ENCODE measurements at regions not wholly inside any gene's neighbourhood (a gene's known extent, or its start where the extent isn't known, plus 50 kb on each side); places are given as distances from the start of the nearest gene placed in this dataset.

DNA sequence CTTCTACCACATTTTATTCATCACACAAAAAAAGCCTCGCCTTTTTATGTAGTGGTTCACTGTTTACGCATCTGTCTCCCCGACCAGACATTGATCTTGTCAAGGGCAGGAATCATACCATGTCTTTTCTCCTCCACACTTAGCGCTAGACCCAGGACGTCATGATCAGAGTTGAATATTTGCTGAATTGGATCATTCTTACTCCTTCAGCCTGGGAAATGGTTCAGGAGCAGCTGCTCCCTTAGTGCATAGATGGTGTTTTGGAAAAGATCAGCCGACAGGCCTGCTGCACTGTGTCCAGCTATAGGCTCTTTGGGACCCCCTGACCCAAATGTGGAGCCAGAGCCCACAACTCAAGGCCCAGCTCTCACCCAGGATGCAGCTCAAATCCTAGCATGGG, 249.1 kb upstream of the TMEM72 start:
- TF ChIP-seq, protein P1, sequence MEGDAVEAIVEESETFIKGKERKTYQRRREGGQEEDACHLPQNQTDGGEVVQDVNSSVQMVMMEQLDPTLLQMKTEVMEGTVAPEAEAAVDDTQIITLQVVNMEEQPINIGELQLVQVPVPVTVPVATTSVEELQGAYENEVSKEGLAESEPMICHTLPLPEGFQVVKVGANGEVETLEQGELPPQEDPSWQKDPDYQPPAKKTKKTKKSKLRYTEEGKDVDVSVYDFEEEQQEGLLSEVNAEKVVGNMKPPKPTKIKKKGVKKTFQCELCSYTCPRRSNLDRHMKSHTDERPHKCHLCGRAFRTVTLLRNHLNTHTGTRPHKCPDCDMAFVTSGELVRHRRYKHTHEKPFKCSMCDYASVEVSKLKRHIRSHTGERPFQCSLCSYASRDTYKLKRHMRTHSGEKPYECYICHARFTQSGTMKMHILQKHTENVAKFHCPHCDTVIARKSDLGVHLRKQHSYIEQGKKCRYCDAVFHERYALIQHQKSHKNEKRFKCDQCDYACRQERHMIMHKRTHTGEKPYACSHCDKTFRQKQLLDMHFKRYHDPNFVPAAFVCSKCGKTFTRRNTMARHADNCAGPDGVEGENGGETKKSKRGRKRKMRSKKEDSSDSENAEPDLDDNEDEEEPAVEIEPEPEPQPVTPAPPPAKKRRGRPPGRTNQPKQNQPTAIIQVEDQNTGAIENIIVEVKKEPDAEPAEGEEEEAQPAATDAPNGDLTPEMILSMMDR (IDR thresholded peaks at IDR 0.05; ENCODE audit: low read depth, low read length, missing control alignments) = no peak
- no peak for DNase-seq
- Histone ChIP-seq H3K36me3 (replicated peaks) (no peaks in the 10 kb centered on the region), H3K27me3 (replicated peaks) (no peaks in the 10 kb centered on the region), H3K27ac (no peak overlapping the region), H3K4me3 (ENCODE audit: low read depth, low read length) (no peak overlapping the region)
- in situ Hi-C loops (cut with HindIII; ENCODE audit: low pct_ligation_motif_present, low sequenced_read_pairs) = no loop called here

DNA sequence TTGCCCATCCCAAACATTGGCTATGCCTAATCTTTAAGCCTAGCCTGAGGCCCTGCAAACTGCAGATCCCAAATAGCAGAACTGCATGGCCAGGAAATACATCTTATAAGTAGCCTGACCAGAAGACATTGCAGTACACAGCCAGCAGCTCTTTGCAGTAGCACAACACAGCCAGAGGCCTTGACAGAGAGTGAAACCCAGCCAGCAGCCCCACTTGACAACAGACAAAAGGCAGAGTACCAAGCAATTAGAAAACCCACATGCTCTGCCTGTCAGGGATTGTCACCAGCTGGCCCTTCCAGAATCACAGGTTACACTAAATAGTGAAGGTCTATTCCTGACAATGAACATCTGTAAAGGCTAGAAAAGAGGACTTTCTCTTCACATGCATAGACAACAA, 242.8 kb upstream of the TMEM72 start:
- Histone ChIP-seq H3K27me3 (replicated peaks) (no peaks in the 10 kb centered on the region), H3K27ac (no peak overlapping the region), H3K36me3 (replicated peaks) (no peaks in the 10 kb centered on the region), H3K4me3 (ENCODE audit: low read depth, low read length) (no peak overlapping the region)
- DNase-seq = no peak
- TF ChIP-seq, protein P1 (IDR thresholded peaks at IDR 0.05; ENCODE audit: low read depth, low read length, missing control alignments) = no peak
- in situ Hi-C loops (cut with HindIII; ENCODE audit: low pct_ligation_motif_present, low sequenced_read_pairs) = no loop called here

DNA sequence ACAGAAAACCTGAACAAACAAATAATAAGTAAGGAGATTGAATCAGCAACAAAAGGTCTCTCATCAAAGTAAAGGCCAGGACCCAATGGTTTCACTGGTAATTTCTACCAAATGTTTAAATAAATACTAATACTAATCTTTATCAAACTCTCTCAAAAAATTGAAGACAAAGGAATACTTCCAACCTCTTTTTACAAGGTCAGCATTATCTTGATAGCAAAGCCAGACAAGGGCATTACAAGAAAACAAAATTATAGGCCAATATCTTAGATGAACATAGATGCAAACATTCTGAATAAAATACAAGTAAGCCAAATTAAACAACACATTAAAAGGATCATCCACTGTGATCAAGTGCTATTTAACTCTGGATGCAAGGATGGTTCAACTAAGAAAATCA, 239.8 kb upstream of the TMEM72 start:
- TF ChIP-seq, protein P1 (IDR thresholded peaks at IDR 0.05; ENCODE audit: low read depth, low read length, missing control alignments) = no peak
- no peak for DNase-seq
- in situ Hi-C loops (cut with HindIII; ENCODE audit: low pct_ligation_motif_present, low sequenced_read_pairs) = no loop called here
- Histone ChIP-seq H3K27ac (no peak overlapping the region), H3K4me3 (ENCODE audit: low read depth, low read length) (no peak overlapping the region), H3K36me3 (replicated peaks) (no peaks in the 10 kb centered on the region), H3K27me3 (replicated peaks) (no peaks in the 10 kb centered on the region)

DNA sequence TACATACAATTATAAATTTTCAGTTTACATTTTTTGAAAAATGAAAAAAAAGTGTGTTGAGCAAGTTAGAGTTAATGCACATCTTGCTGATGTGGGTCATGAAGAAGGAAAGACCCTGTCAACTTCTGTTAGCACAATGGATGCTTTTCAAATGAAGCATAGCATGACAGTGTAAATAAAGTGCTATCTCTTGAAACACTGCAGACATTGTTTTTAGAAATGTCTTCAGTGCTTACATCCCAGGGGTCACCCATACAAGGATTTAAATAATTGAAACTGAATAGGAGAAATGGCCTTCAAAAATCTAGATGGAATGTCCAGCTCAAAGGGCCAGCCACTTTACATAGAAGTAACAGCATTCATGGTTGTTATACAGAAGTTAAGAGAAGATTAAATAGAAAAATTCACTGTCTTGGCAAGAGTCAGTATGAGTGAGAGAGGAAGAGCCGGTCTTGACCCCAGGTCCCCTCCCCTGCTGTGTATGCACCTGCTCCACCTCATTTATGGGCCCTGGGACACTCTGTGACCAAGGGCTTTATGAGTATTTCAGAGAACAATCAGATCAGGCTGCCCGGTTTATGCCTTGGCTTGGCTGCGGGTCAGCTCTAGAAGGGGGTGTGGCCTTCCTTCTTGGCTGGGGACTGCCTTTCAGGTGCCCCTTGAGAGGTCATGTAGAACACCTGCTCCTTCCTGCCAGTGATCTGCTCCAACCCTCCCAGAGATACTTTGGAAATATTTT, 237.7 kb upstream of the TMEM72 start:
- DNase-seq = no peak
- TF ChIP-seq, protein P1 (IDR thresholded peaks at IDR 0.05; ENCODE audit: low read depth, low read length, missing control alignments) = no peak
- H3K4me3 ChIP-seq (ENCODE audit: low read depth, low read length) = no peak overlapping the region
- no peaks in the 10 kb centered on the region for H3K36me3 ChIP-seq (replicated peaks)
- in situ Hi-C loops (cut with HindIII; ENCODE audit: low pct_ligation_motif_present, low sequenced_read_pairs) = no loop called here
- H3K27me3 ChIP-seq (replicated peaks) = no peaks in the 10 kb centered on the region
- no peak overlapping the region for H3K27ac ChIP-seq

DNA sequence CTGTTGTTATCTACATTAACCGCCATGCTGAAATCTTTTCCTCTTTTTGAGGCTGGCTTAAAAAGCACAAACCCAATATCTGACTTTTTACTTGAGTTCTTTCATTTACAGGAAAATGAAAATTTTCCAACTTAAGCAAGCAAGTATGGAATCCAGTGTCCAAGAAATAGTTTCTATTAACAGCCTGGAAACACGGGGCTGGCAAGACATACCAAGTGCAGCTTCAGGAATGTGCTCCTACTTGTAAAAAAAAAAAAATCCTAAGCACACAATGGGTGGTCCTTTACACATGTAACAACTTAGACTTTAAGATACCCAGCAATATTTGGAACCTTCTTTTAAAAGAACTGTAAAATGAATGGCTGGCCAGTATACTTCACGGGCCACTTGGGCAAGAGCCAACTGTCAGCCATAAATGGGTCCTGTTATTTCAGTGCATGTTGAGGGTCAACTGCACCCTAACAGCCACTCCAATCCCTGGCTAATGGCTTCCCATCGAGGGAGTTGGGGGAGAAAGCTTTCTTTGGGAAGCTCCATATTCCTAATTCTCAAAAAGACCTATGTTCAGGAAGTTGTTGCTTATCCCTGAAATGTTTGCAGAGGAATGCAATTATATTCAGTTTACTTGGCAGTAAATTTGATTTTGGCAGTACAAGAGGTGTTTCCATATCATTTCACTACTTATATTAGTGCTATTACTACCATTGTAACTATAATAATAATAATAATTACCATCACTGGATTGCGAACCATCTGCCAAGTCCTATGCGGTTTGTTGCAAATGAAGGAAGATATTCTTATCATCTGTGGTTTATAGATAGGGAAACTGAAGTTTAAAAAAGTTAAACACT, 236.4 kb upstream of the TMEM72 start:
- in situ Hi-C loops (cut with HindIII; ENCODE audit: low pct_ligation_motif_present, low sequenced_read_pairs) = no loop called here
- Histone ChIP-seq H3K36me3 (replicated peaks) (no peaks in the 10 kb centered on the region), H3K27ac (no peak overlapping the region), H3K27me3 (replicated peaks) (no peaks in the 10 kb centered on the region), H3K4me3 (ENCODE audit: low read depth, low read length) (no peak overlapping the region)
- TF ChIP-seq, protein P1 (IDR thresholded peaks at IDR 0.05; ENCODE audit: low read depth, low read length, missing control alignments) = no peak
- DNase-seq = no peak
